LoVo (cell line): ENCODE measurements at regions not wholly inside any gene's neighbourhood (a gene's known extent, or its start where the extent isn't known, plus 50 kb on each side); places are given as distances from the start of the nearest gene placed in this dataset.

Experiments used
- DNase-seq: peaks from one replicate; pipeline ENCODE4 v3.0.0-alpha.2; 2016; ENCODE audit warnings: low spot score

DNA sequence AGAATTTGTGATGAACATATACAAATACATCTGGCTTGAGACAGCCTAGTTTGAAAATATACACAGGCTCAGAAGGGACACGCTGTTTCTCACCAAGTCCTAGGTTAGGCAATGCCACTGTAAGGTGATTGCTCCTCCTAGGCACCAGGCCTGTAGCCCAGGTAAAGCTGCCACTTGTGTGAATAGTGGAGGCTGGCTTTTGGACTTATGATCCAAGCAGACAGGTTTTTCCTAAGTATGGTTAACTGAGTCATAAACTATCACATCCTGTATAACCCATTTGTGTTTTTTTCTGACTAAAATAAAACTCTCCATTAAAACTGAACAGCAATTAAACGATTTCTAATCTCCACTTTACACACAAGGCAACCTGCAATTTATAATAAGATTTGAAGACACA, 81.0 kb downstream of the SEMA4F start:
- no peak for DNase-seq

GRCh38 chr2:74735564-74735963, 81.5 kb downstream of the SEMA4F start:
- DNase-seq = no peak

GRCh38 chr2:74736589-74736988, 82.5 kb downstream of the SEMA4F start:
- DNase-seq = no peak

- no peak for DNase-seq
Observed at GRCh38 chr2:74738586-74738985, 84.5 kb downstream of the SEMA4F start.

DNA sequence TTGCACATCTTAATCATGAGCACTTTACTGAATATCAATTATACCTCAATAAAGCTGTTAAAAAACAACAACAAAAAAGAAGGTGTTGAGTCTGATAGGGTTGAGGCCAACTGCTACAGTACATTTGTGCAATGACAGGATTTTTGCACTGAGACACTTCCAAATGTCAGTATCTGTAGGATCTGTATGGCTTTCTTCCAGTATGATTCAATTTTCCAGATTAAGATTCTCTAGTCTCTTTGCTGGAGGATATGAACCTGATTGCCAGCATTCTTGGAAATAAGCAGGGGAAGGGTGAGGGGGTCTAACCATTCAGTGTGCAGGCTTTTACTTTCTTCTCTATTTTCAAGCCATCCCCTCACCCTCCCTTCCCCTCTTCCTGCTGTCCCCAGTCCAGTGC, 85.1 kb downstream of the SEMA4F start:
- no peak for DNase-seq

GRCh38 chr2:74739733-74740241, 85.7 kb downstream of the SEMA4F start:
- DNase-seq = no peak

DNA sequence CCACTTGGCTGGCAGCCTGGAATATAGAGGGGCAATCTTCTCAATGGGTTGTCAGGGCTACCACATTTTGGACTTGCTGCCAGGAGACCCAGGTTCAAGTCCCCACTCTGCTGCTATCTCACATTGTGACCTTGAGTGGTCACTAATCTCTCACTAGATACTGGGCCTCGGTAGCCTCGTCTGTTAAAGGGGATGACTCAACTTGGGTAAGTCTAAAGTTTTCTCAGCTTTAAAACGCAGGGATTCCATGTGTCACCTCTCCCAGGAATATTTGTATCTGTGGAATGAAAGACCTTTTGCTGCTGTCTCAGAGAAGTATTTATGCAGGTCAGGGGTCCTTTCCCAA, 86.3 kb downstream of the SEMA4F start:
- no peak for DNase-seq

GRCh38 chr2:74740741-74741431, 86.8 kb downstream of the SEMA4F start:
- peak; percentile 85 for DNase-seq

GRCh38 chr2:74741629-74742028, 87.6 kb downstream of the SEMA4F start:
- DNase-seq = no peak

DNA sequence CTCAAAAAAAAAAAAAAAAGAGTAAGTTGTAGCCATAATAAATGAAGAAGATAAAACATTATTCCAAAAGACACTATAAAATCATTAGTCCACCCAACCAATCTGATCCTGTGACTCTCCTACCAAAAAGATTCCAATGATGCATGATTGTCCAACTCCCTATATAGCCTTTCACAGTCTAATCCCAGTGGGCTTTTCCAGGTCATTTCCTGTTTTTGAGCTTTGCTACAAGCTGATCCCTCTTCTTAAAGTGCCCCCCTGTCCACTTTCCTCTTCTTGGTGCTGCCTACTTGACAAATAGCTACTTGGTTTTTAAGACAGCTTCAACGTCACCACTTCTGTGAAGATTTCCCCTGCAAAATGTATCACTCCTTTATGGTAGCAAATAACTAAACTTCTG, 88.4 kb downstream of the SEMA4F start:
- no peak for DNase-seq

- no peak for DNase-seq
Observed at GRCh38 chr2:74743039-74743438, 89.0 kb downstream of the SEMA4F start.

DNA sequence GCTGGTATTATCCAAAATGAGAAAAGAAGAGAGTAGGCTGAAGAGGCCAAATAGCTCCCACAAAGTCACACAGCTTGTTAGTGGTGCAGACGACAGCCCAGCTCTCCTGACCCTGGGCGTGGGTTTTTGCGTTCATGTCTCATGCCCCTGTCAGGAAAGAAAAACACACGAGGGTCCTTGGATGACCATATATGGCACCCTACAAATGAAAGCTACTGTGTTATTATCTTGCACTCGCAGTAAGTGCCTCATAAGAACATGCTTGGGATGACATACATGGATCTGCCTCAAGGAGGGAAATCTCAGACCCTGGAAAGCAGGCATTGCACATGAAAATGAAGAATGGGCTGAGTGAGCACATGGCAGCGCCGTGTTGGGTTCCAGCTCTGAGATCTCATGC, 89.7 kb downstream of the SEMA4F start:
- no peak for DNase-seq

- no peak for DNase-seq
Observed at GRCh38 chr2:74744731-74745515, 89.0 kb upstream of the HK2 start.

- DNase-seq = no peak
Observed at GRCh38 chr2:74745766-74746165, 88.2 kb upstream of the HK2 start.

- DNase-seq = no peak
Observed at GRCh38 chr2:74746480-74746879, 87.4 kb upstream of the HK2 start.

GRCh38 chr2:74747411-74748080, 86.4 kb upstream of the HK2 start:
- no peak for DNase-seq

- no peak for DNase-seq
Observed at GRCh38 chr2:74748665-74749064, 85.3 kb upstream of the HK2 start.

DNA sequence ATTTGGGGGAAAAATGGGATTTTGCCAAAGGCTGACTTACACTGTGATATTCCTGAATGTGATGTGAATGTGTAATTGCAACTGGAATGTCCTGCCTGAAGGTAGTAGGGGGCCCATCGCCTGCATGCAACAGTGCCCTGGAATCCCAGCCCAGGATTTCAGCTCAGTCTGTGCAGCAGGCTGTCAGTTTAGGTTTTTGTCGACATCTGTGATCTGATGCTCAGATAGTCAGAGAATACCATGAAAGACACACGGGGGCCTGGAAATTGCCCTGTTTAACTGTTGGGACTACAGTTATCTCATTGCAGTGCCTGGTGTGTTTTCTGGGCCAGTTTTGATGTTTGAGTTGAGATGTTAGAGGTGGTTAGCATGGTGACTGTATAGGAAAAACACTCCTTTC, 84.5 kb upstream of the HK2 start:
- no peak for DNase-seq

DNA sequence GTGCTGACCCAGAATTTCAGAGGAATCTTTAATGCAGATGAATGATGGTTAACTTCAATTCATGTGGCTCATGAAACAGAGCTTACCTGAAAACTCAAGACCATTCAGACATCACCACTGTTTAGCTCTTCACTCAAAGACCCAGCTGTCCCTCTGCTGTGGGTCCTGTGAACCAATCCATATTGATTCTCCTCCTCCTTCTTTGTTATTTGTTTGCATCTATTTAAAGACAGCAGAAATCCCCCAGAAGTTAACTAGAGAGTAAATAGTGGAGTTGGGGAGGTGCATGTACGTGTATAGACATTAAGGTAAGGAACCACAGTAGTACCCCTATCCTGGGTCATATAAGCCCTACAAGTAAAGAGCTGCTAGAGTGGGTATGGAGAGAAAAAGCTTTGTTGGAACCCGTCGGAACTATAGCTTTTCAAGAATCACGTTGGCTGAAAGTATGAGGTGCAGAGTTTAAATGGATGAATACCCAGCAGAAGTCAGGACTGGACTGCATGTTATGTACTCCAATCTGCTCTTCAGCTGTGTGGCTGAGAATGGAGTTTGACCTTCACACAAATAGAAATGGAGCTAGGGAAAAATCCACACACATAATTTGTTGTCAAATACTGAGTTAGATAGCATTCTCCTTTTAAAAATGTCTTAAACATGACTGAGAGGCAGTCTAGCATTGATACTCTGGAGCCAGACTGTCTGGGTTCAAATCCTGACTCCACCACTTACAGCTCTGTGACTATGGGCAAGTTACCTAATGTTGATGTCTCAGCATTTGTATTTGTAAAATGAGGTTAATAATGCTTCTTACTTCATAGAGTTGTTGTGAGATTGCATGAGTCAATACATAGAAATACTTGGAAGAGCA, 81.7 kb upstream of the HK2 start:
- DNase-seq = no peak

DNA sequence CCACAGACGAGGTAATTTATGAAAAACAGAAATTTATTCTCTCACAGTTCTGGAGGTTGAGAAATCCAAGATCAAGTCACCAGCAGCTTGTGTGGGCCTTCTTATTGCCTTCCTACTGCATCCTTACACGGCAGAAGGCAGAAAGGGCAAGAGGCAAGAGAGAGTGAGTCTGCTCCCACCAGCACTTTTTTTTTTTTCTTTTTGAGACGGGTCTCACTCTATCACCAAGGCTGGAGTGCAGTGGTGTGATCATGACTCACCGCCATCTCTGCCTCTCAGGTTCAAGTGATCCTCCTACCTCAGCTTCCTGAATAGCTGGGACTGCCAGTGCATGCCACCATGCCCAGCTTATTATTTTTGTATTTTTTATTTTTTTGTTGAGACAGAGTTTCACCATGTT, 78.5 kb upstream of the HK2 start:
- no peak for DNase-seq

DNA sequence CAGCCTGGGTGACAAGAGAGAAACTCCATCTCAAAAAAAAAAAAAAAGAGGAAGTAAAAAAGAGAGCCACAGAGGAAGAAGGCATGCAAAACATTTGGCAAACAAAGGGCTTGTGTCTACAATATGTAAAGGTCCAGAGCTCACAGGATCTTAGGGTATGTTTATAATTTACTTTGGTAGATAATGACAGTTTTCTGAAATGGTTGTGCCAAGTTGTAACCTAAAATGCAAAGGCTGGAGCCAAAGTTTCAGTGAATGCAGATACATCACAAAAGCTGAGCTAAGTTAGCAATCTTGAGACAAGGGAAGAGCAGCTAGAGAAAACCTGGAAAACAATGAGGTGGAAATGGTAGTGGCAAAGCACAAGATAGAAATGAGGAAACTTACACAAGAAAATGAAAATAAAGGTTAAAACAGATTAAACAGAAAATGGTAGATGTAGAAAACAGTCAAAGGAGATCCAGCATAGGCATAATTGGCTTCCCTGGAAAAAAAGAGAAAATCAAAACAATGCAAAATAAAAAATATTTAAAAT, 77.5 kb upstream of the HK2 start:
- DNase-seq = no peak

DNA sequence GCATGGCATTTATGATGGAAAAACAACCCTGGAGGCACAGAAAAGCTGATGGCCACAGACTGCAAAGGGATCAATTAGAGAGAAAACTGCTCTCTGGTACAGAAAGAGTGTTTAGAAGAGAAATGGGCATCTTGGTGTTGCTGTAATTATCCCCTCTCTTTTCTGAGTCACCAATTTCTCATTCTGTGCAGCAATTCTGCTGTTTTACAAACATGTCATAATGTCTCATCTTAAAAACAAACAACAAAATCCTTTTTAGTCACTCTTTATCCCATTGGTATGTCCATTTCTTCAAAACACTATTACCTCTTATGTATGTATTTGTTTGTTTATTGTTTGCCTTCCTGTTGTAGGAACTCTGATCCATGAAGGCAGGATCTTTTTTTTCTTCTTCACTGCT, 73.9 kb upstream of the HK2 start:
- no peak for DNase-seq
